ENCODE measurements at regions not wholly inside any gene's neighbourhood (a gene's known extent, or its start where the extent isn't known, plus 50 kb on each side); places are given as distances from the start of the nearest gene placed in this dataset.

GRCh38 chr4:158997660-158998349 lies 105.1 kb upstream of the RAPGEF2 start:
- Histone ChIP-seq H3K36me3 (no peaks in the 10 kb centered on the region), H3K9me3 (no peaks in the 10 kb centered on the region), H3K27ac (no peak overlapping the region), H3K4me1 (ENCODE audit: control insufficient read depth in 1 of 2, low read depth in 2 of 2) (peaks cover 0 to 6% of the 10 kb centered on the region in 2 donors), H3K27me3 (replicated peaks; ENCODE audit: insufficient read depth) (no peaks in the 10 kb centered on the region), H3K4me3 (no peak overlapping the region)
- ATAC-seq (ENCODE audit: insufficient number of reproducible peaks, low FRiP score, low read depth) (no peak), DNase-seq (ENCODE audit: low spot score) (no peak)
- no peak for TF ChIP-seq CTCF (IDR thresholded peaks at IDR 0.05)

- H3K36me3 ChIP-seq, result no peaks in the 10 kb centered on the region
- H3K9me3 ChIP-seq, result no peaks in the 10 kb centered on the region
- ATAC-seq (ENCODE audit: insufficient number of reproducible peaks, low FRiP score, low read depth) (no peak), DNase-seq (ENCODE audit: low spot score) (no peak)
- H3K4me1 ChIP-seq (ENCODE audit: control insufficient read depth in 1 of 2, low read depth in 2 of 2), result peaks cover 0 to 6% of the 10 kb centered on the region in 2 donors
- no peaks in the 10 kb centered on the region for H3K27me3 ChIP-seq (replicated peaks; ENCODE audit: insufficient read depth)
- H3K4me3 ChIP-seq, result no peak overlapping the region
- no peak overlapping the region for H3K27ac ChIP-seq
- TF ChIP-seq CTCF (IDR thresholded peaks at IDR 0.05), result no peak
Measured at GRCh38 chr4:158998624-158999023, 104.3 kb upstream of the RAPGEF2 start.

- ATAC-seq (ENCODE audit: insufficient number of reproducible peaks, low FRiP score, low read depth) (no peak), DNase-seq (ENCODE audit: low spot score) (no peak)
- Histone ChIP-seq H3K27me3 (replicated peaks; ENCODE audit: insufficient read depth) (no peaks in the 10 kb centered on the region), H3K4me1 (ENCODE audit: control insufficient read depth in 1 of 2, low read depth in 2 of 2) (peaks cover 0 to 6% of the 10 kb centered on the region in 2 donors), H3K4me3 (no peak overlapping the region), H3K36me3 (no peaks in the 10 kb centered on the region), H3K27ac (no peak overlapping the region), H3K9me3 (no peaks in the 10 kb centered on the region)
- no peak for TF ChIP-seq CTCF (IDR thresholded peaks at IDR 0.05)
Measured at GRCh38 chr4:158999166-158999682, 103.7 kb upstream of the RAPGEF2 start.

- Histone ChIP-seq H3K36me3 (no peaks in the 10 kb centered on the region), H3K4me1 (ENCODE audit: control insufficient read depth in 1 of 2, low read depth in 2 of 2) (peaks cover 0 to 6% of the 10 kb centered on the region in 2 donors), H3K4me3 (no peak overlapping the region), H3K27me3 (replicated peaks; ENCODE audit: insufficient read depth) (no peaks in the 10 kb centered on the region), H3K27ac (no peak overlapping the region), H3K9me3 (no peaks in the 10 kb centered on the region)
- ATAC-seq (ENCODE audit: insufficient number of reproducible peaks, low FRiP score, low read depth) (no peak), DNase-seq (ENCODE audit: low spot score) (no peak)
- no peak for TF ChIP-seq CTCF (IDR thresholded peaks at IDR 0.05)
Measured at GRCh38 chr4:158999849-159000248, 103.0 kb upstream of the RAPGEF2 start.

GRCh38 chr4:159002950-159003349 lies 99.9 kb upstream of the RAPGEF2 start:
- Histone ChIP-seq H3K27ac (no peak overlapping the region), H3K4me3 (no peak overlapping the region), H3K27me3 (replicated peaks; ENCODE audit: insufficient read depth) (no peaks in the 10 kb centered on the region), H3K36me3 (no peaks in the 10 kb centered on the region), H3K9me3 (no peaks in the 10 kb centered on the region), H3K4me1 (ENCODE audit: control insufficient read depth in 1 of 2, low read depth in 2 of 2) (no peaks in the 10 kb centered on the region)
- DNase-seq (ENCODE audit: low spot score) (no peak), ATAC-seq (ENCODE audit: insufficient number of reproducible peaks, low FRiP score, low read depth) (no peak)
- TF ChIP-seq CTCF (IDR thresholded peaks at IDR 0.05), result no peak

Data from thoracic aorta (tissue), 2 donors.